A549 (cell line): ENCODE measurements at regions not wholly inside any gene's neighbourhood (a gene's known extent, or its start where the extent isn't known, plus 50 kb on each side); places are given as distances from the start of the nearest gene placed in this dataset.

Experiments
- ATAC-seq, 2 experiments: fragments of 200-7000 bp in 1 of 2; fragments of >200 bp in 1 of 2; cut with Nextera tagmentation in 1 of 2; cut with Tn5 transposase in 1 of 2; 3 replicates each; pipeline versions ENCODE4 v1.8.0 to v1.9.1; 2018 to 2020; ENCODE audit warnings: mild to moderate bottlenecking in 1 of 2, moderate library complexity in 1 of 2
- CTCF ChIA-PET: fragments of 300-600 bp; sonication (Branson Sonifier 250); formaldehyde crosslinking; extraction: SDS; loops from one replicate; lab custom pipeline; 2021; ENCODE audit warnings: antibody characterized with exemption, inconsistent platforms; lab: Yijun Ruan, JAX
- POLR2A ChIA-PET: fragments of 350-600 bp; formaldehyde crosslinking; extraction: SDS; loops from one replicate; lab custom pipeline; 2021; ENCODE audit warnings: antibody characterized with exemption, inconsistent platforms; lab: Yijun Ruan, JAX
- DNase-seq, 2 experiments: peaks; one replicate each; pipeline versions ENCODE4 v3.0.0 to v3.0.0-alpha.2; 2011 to 2016; ENCODE audit warnings: low read depth in 1 of 2, low spot score in 1 of 2
- FAIRE-seq: peaks from 2 replicates; lab custom pipeline; 2011; peaks lifted over from hg19 to GRCh38; lab: Jason Lieb, UNC
- H3K27ac ChIP-seq, 2 experiments: fragments of >200 bp; sonication (Bioruptor Twin); formaldehyde crosslinking; 3 replicates each; pipeline ENCODE4 v1.5.1; 2016 to 2017
- H3K4me1 ChIP-seq: fragments of >200 bp; sonication (Bioruptor Twin); formaldehyde crosslinking; 3 replicates; pipeline ENCODE4 v1.6.1; 2016
- H3K4me2 ChIP-seq: fragments of >200 bp; sonication (Bioruptor Twin); formaldehyde crosslinking; 3 replicates; pipeline ENCODE4 v1.6.1; 2016
- H3K4me3 ChIP-seq: fragments of >200 bp; sonication (Bioruptor Twin); formaldehyde crosslinking; 3 replicates; pipeline ENCODE4 v1.5.1; 2016
- H3K9me3 ChIP-seq: fragments of >200 bp; sonication (Bioruptor Twin); formaldehyde crosslinking; 3 replicates; pipeline ENCODE4 v1.6.1; 2016
- ATOH8 ChIP-seq: fragments of 250-450 bp; sonication (Bioruptor Pico); IDR thresholded peaks from 2 replicates; pipeline ENCODE4 v1.5.0; 2020; ENCODE audit warnings: low read depth, mild to moderate bottlenecking, moderate library complexity
- BHLHE40 ChIP-seq: IDR thresholded peaks from 2 replicates; pipeline ENCODE4 v1.6.1; 2012; ENCODE audit warnings: low read depth, low read length, inconsistent platforms
- CBX8 ChIP-seq: fragments of 200-600 bp; sonication (generic); IDR thresholded peaks from 2 replicates; pipeline ENCODE4 v1.6.1; 2016
- CEBPB ChIP-seq, 2 experiments: fragments of >200 bp in 1 of 2; sonication (Bioruptor Twin) in 1 of 2; formaldehyde crosslinking in 1 of 2; IDR thresholded peaks; 2 replicates each; pipeline ENCODE4 v1.6.1; 2012 to 2016
- CHD2 ChIP-seq: fragments of 150-350 bp; IDR thresholded peaks from 2 replicates; pipeline ENCODE4 v1.6.1; 2014; ENCODE audit warnings: low read length; ENCODE audit not compliant: partially characterized antibody
- CHD4 ChIP-seq: fragments of 200-600 bp; sonication (generic); IDR thresholded peaks from 2 replicates; pipeline ENCODE4 v1.6.1; 2016; ENCODE audit warnings: antibody characterized with exemption, mild to moderate bottlenecking, borderline replicate concordance
- EHF ChIP-seq: fragments of 250-450 bp; sonication (Bioruptor Pico); IDR thresholded peaks from 2 replicates; pipeline ENCODE4 v1.5.0; 2020; ENCODE audit warnings: mild to moderate bottlenecking
- EP300 ChIP-seq, 2 experiments: fragments of >200 bp; sonication (Bioruptor Twin); formaldehyde crosslinking; IDR thresholded peaks; 2 replicates in 1 of 2; 3 replicates in 1 of 2; pipeline ENCODE4 v1.6.1; 2016 to 2017
- FOSL2 ChIP-seq, 2 experiments: fragments of 450-650 bp in 1 of 2; fragments of >200 bp in 1 of 2; sonication (Bioruptor Twin) in 1 of 2; formaldehyde crosslinking; IDR thresholded peaks; 2 replicates each; pipeline versions ENCODE4 v1.5.0 to v1.6.1; 2016 to 2020; ENCODE audit warnings: mild to moderate bottlenecking in 1 of 2, moderate library complexity in 1 of 2
- FOXS1 ChIP-seq: fragments of 250-450 bp; sonication (Bioruptor Pico); IDR thresholded peaks from 2 replicates; pipeline ENCODE4 v1.5.0; 2020; ENCODE audit warnings: mild to moderate bottlenecking, moderate library complexity
- GATA3 ChIP-seq: IDR thresholded peaks from 2 replicates; pipeline ENCODE4 v1.6.1; 2012; ENCODE audit warnings: borderline replicate concordance
- HOXB13 ChIP-seq: fragments of 250-450 bp; sonication (Bioruptor Pico); IDR thresholded peaks from 2 replicates; pipeline ENCODE4 v1.5.0; 2020; ENCODE audit warnings: low read depth, mild to moderate bottlenecking, moderate library complexity
- HOXB5 ChIP-seq: fragments of 250-450 bp; sonication (Bioruptor Pico); IDR thresholded peaks from 2 replicates; pipeline ENCODE4 v1.5.0; 2020; ENCODE audit warnings: mild to moderate bottlenecking, moderate library complexity
- JUN ChIP-seq, 2 experiments: fragments of >200 bp; sonication (Bioruptor Twin); formaldehyde crosslinking; IDR thresholded peaks; 2 replicates in 1 of 2; 3 replicates in 1 of 2; pipeline ENCODE4 v1.6.1; 2016 to 2017
- JUNB ChIP-seq: fragments of >200 bp; sonication (Bioruptor Twin); formaldehyde crosslinking; IDR thresholded peaks from 2 replicates; pipeline ENCODE4 v1.6.1; 2016
- PHF8 ChIP-seq: fragments of 200-600 bp; sonication (generic); IDR thresholded peaks from 2 replicates; pipeline ENCODE4 v1.6.1; 2016; ENCODE audit warnings: low read depth, mild to moderate bottlenecking, antibody characterized with exemption, moderate library complexity, borderline replicate concordance
- RARB ChIP-seq: fragments of 250-450 bp; sonication (Bioruptor Pico); IDR thresholded peaks from 2 replicates; pipeline ENCODE4 v1.8.0; 2021; ENCODE audit warnings: mild to moderate bottlenecking, moderate library complexity
- RFX5 ChIP-seq: fragments of 450-650 bp; IDR thresholded peaks from 2 replicates; pipeline ENCODE4 v1.7.1; 2014; ENCODE audit warnings: antibody characterized with exemption, mild to moderate bottlenecking, moderate library complexity
- SMC3 ChIP-seq: fragments of >200 bp; sonication (Bioruptor Twin); formaldehyde crosslinking; IDR thresholded peaks from 3 replicates; pipeline ENCODE4 v1.6.1; 2018; ENCODE audit warnings: inconsistent platforms
- SREBF2 ChIP-seq: fragments of 450-650 bp; IDR thresholded peaks from 2 replicates; pipeline ENCODE4 v1.6.1; 2014; ENCODE audit warnings: mild to moderate bottlenecking, moderate library complexity
- TFCP2L1 ChIP-seq: fragments of 250-450 bp; sonication (Bioruptor Pico); IDR thresholded peaks from 2 replicates; pipeline ENCODE4 v1.5.0; 2021; ENCODE audit warnings: mild to moderate bottlenecking
- ZSCAN20 ChIP-seq: fragments of 250-450 bp; sonication (Bioruptor Pico); IDR thresholded peaks from 2 replicates; pipeline ENCODE4 v1.8.0; 2022; ENCODE audit warnings: mild to moderate bottlenecking, moderate library complexity
- WGBS: methylation state at CpG from one replicate; pipeline ENCODE4 v1.1.6; 2017; ENCODE audit errors: missing lambda C conversion rate; 5-methylcytosine and 5-hydroxymethylcytosine counted together
- TF ChIP-seq, protein P1 (sequence below): IDR thresholded peaks from 2 replicates; pipeline ENCODE4 v1.6.1; 2012
- TF ChIP-seq, protein P2 (sequence below): fragments of >200 bp; sonication (Bioruptor Twin); formaldehyde crosslinking; IDR thresholded peaks from 3 replicates; pipeline ENCODE4 v1.5.1; 2016

DNA sequence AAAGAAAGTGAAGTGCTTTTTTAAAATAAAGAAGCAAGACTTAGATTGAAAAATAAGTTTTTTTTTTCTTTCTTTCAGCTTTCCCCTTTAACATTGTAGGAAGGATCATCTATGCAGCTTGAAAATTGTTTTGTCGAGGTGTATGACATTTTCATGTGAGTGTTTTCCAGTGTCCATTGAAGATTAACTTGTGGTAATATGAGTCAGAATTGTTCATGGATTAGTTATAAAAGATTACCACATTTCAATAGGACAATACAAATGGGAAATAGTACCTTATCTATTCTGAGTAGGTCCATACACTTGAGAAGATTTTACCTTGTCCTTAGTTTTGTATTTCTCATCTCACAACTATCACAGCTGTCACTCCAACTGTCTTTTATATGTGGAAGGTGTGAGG lies 1234.7 kb downstream of the NSUN3 start:
- 2% methylated on average over 1 of the region's 1 CpG for WGBS
- FAIRE-seq (no peak), ATAC-seq (no peak), DNase-seq (no peak)
- ChIA-PET CTCF (no interaction called here), POLR2A (no interaction called here)
- Histone ChIP-seq H3K4me1 (peaks cover 18% of the 10 kb centered on the region), H3K4me2 (peak overlapping the region; percentile 34; the same call in 2 of the 3 replicates), H3K9me3 (no peaks in the 10 kb centered on the region), H3K27ac (no peak overlapping the region), H3K4me3 (no peak overlapping the region)
- no peak for TF ChIP-seq JUN (IDR thresholded peaks at IDR 0.05)
- no peak for TF ChIP-seq FOXS1 (CRISPR knock-in tag)
- 0 out of 2 replicates have a peak, but pooled peaks have one; percentile 16 for TF ChIP-seq FOSL2 (IDR thresholded peaks at IDR 0.05)
- no peak for TF ChIP-seq FOSL2 (CRISPR knock-in tag; IDR thresholded peaks at IDR 0.05)
- no peak for TF ChIP-seq EHF
- TF ChIP-seq SREBF2, result no peak
- TF ChIP-seq EP300 (IDR thresholded peaks at IDR 0.05), result no peak
- TF ChIP-seq, protein P1, sequence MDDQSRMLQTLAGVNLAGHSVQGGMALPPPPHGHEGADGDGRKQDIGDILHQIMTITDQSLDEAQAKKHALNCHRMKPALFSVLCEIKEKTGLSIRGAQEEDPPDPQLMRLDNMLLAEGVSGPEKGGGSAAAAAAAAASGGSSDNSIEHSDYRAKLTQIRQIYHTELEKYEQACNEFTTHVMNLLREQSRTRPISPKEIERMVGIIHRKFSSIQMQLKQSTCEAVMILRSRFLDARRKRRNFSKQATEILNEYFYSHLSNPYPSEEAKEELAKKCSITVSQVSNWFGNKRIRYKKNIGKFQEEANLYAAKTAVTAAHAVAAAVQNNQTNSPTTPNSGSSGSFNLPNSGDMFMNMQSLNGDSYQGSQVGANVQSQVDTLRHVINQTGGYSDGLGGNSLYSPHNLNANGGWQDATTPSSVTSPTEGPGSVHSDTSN, result no peak
- no peak for TF ChIP-seq CHD4

GRCh38 chr3:95302044-95302443 lies 1239.2 kb downstream of the NSUN3 start:
- POLR2A ChIA-PET, result no interaction called here
- H3K9me3 ChIP-seq, result no peaks in the 10 kb centered on the region
- DNase-seq, result peak in 1 of 2 experiments; percentile 40
- peak overlapping the region; percentile 36; the same call in 1 of the 3 replicates for H3K4me2 ChIP-seq
- H3K4me3 ChIP-seq, result no peak overlapping the region
- no peak for TF ChIP-seq PHF8
- TF ChIP-seq GATA3, result no peak
- TF ChIP-seq ATOH8 (CRISPR knock-in tag), result no peak
- no peak for TF ChIP-seq RARB (CRISPR knock-in tag)
- TF ChIP-seq, protein P2, sequence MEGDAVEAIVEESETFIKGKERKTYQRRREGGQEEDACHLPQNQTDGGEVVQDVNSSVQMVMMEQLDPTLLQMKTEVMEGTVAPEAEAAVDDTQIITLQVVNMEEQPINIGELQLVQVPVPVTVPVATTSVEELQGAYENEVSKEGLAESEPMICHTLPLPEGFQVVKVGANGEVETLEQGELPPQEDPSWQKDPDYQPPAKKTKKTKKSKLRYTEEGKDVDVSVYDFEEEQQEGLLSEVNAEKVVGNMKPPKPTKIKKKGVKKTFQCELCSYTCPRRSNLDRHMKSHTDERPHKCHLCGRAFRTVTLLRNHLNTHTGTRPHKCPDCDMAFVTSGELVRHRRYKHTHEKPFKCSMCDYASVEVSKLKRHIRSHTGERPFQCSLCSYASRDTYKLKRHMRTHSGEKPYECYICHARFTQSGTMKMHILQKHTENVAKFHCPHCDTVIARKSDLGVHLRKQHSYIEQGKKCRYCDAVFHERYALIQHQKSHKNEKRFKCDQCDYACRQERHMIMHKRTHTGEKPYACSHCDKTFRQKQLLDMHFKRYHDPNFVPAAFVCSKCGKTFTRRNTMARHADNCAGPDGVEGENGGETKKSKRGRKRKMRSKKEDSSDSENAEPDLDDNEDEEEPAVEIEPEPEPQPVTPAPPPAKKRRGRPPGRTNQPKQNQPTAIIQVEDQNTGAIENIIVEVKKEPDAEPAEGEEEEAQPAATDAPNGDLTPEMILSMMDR, result no peak
- no peak for TF ChIP-seq ZSCAN20 (CRISPR knock-in tag)
- TF ChIP-seq CBX8, result no peak
- TF ChIP-seq BHLHE40, result no peak
- no peak for TF ChIP-seq TFCP2L1 (CRISPR knock-in tag)
- no peak for TF ChIP-seq HOXB13 (CRISPR knock-in tag)
- no peak for TF ChIP-seq JUN (IDR thresholded peaks at IDR 0.05)
- peak; percentile 38 to 52; a peak in 2 of 4 replicates for TF ChIP-seq CEBPB (IDR thresholded peaks at IDR 0.05)
- no peak for TF ChIP-seq FOXS1 (CRISPR knock-in tag)
- no peak for TF ChIP-seq FOSL2 (IDR thresholded peaks at IDR 0.05)
- TF ChIP-seq FOSL2 (CRISPR knock-in tag; IDR thresholded peaks at IDR 0.05), result peak; percentile 31; the same call in 1 of the 2 replicates
- no peak for TF ChIP-seq HOXB5
- TF ChIP-seq RFX5, result no peak
- peak; percentile 35; the same call in 1 of the 2 replicates for TF ChIP-seq JUNB
- TF ChIP-seq CHD2, result no peak
- no peak for TF ChIP-seq SMC3
- FAIRE-seq, result no peak
- H3K4me1 ChIP-seq, result peaks cover 17% of the 10 kb centered on the region
- CTCF ChIA-PET, result no interaction called here
- no peak overlapping the region for H3K27ac ChIP-seq
- ATAC-seq, result no peak
- 34% methylated on average over 1 of the region's 1 CpG for WGBS
